ENCODE measurements at regions not wholly inside any gene's neighbourhood (a gene's known extent, or its start where the extent isn't known, plus 50 kb on each side); places are given as distances from the start of the nearest gene placed in this dataset.

DNA sequence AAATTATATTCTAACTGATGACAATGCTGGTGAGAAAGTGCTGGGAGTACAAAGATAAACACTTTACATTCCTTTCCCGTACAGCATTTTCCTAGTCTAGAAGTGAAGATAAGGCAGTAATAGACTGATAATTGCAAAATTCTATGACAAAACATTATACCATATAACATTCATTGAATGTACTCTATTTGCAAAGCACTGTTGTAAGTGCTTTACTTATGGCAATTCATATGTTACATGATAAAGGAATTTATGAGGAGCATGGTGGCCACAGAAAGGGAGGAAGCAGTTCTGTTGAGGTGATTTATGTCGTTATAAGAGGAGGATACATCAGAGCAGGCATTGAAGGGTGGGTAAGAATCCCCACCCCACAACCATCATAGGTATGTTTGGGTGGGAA lies 434.8 kb downstream of the RAB38 start:
- TF ChIP-seq, protein P1, sequence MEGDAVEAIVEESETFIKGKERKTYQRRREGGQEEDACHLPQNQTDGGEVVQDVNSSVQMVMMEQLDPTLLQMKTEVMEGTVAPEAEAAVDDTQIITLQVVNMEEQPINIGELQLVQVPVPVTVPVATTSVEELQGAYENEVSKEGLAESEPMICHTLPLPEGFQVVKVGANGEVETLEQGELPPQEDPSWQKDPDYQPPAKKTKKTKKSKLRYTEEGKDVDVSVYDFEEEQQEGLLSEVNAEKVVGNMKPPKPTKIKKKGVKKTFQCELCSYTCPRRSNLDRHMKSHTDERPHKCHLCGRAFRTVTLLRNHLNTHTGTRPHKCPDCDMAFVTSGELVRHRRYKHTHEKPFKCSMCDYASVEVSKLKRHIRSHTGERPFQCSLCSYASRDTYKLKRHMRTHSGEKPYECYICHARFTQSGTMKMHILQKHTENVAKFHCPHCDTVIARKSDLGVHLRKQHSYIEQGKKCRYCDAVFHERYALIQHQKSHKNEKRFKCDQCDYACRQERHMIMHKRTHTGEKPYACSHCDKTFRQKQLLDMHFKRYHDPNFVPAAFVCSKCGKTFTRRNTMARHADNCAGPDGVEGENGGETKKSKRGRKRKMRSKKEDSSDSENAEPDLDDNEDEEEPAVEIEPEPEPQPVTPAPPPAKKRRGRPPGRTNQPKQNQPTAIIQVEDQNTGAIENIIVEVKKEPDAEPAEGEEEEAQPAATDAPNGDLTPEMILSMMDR (IDR thresholded peaks at IDR 0.05; ENCODE audit: insufficient read depth, low read length, missing control alignments), result no peak
- ChIA-PET POLR2A (no interaction called here), CTCF (no interaction called here)
- no peak for DNase-seq (ENCODE audit: low read depth, low spot score)
- no peak overlapping the region for H3K4me3 ChIP-seq (ENCODE audit: low read depth, low read length)

- TF ChIP-seq, protein P1 (IDR thresholded peaks at IDR 0.05; ENCODE audit: insufficient read depth, low read length, missing control alignments), result no peak
- no peak for DNase-seq (ENCODE audit: low read depth, low spot score)
- POLR2A ChIA-PET, result no interaction called here
- CTCF ChIA-PET, result no interaction called here
- no peak overlapping the region for H3K4me3 ChIP-seq (ENCODE audit: low read depth, low read length)
Observed at GRCh38 chr11:87739766-87740165, 435.5 kb downstream of the RAB38 start.

GRCh38 chr11:87739261-87739660 lies 436.0 kb downstream of the RAB38 start:
- TF ChIP-seq, protein P1 (IDR thresholded peaks at IDR 0.05; ENCODE audit: insufficient read depth, low read length, missing control alignments), result no peak
- ChIA-PET CTCF (no interaction called here), POLR2A (no interaction called here)
- H3K4me3 ChIP-seq (ENCODE audit: low read depth, low read length), result no peak overlapping the region
- DNase-seq (ENCODE audit: low read depth, low spot score), result no peak

- DNase-seq (ENCODE audit: low read depth, low spot score), result no peak
- CTCF ChIA-PET, result interaction anchor here (2.7 kb wide), 1 partner anchor 13 kb away, joined by 8 read pairs; no protein-coding TSS in a partner anchor
- TF ChIP-seq, protein P1 (IDR thresholded peaks at IDR 0.05; ENCODE audit: insufficient read depth, low read length, missing control alignments), result no peak
- H3K4me3 ChIP-seq (ENCODE audit: low read depth, low read length), result no peak overlapping the region
- POLR2A ChIA-PET, result no interaction called here
Observed at GRCh38 chr11:87736928-87737327, 438.3 kb downstream of the RAB38 start.

- TF ChIP-seq, protein P1 (IDR thresholded peaks at IDR 0.05; ENCODE audit: insufficient read depth, low read length, missing control alignments), result no peak
- DNase-seq (ENCODE audit: low read depth, low spot score), result no peak
- ChIA-PET POLR2A (no interaction called here), CTCF (no interaction called here)
- H3K4me3 ChIP-seq (ENCODE audit: low read depth, low read length), result no peak overlapping the region
Observed at GRCh38 chr11:87726506-87726905, 448.7 kb downstream of the RAB38 start.

DNA sequence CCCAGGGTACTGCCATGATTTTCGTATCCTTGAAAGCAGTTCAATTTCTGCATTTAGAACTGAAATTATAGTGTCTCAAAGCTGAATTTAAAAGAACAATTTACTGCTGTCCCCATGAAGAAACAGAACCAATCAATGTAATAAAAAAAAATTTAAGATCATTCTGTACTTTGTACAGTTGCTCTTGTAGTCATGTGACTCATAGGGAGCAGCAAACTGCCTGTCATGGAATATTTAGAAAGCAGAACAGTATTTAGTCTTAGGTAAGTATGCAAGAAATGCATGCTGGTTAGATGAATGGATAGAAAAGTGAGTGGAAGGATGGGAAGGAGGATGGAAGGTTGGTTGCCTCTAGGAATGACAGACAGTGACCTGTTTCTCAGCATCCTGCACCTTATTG lies 450.9 kb downstream of the RAB38 start:
- TF ChIP-seq, protein P1 (IDR thresholded peaks at IDR 0.05; ENCODE audit: insufficient read depth, low read length, missing control alignments), result no peak
- ChIA-PET POLR2A (no interaction called here), CTCF (interaction anchor here (1.2 to 4.3 kb wide), 3 partner anchors 10 to 372 kb away, joined by 3 to 14 read pairs (median 8); no protein-coding TSS in a partner anchor)

More for the DNA sequence above, 450.9 kb downstream of the RAB38 start:
- no peak overlapping the region for H3K4me3 ChIP-seq (ENCODE audit: low read depth, low read length)
- DNase-seq (ENCODE audit: low read depth, low spot score), result no peak

All from AG04449 (cell line).